Suppressor macrophage (primary cell): ENCODE measurements at regions not wholly inside any gene's neighbourhood (a gene's known extent, or its start where the extent isn't known, plus 50 kb on each side); places are given as distances from the start of the nearest gene placed in this dataset.

ENCODE experiments used
- DNase-seq, 4 experiments: peaks; one replicate each; pipeline ENCODE4 v3.0.0-alpha.2; 2020 to 2022

DNA sequence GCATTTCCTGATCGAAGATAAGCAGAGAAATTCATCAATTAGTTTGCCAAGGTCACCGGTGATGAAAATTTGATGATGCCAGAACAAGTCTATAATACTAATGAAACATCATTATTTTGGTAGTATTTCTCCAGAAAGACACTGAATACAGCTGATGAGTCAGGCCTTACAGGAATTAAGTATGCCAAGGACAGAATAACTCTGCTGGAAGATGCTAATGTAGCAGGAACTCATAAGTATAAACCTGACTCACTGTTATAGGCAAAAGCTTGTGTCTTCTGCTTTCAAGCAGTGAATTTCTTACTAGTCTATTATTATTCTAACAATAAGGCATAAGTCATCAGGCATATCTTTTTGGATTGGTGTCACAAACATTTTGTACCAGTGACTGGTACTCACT is 1825.1 kb upstream of the IGFBP7 start:
- no peak for DNase-seq

DNA sequence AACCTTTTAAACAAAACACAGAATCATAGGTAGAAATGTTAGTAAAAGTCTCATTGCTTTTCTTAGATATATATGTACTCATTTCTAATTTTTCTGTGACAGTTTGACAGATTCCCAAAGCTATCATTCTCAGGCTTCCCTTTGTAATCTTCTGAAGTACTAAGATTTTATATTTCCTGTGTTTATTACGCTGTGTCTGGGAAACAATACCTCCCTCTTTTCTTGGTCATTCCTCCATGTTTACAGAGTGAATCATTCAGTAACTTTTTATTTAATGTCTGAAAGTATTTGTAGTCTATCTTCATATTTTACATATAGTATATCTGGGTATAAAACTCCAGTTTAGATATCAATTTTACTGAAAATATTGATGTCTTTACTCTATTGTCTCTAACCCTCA is 1826.3 kb upstream of the IGFBP7 start:
- no peak for DNase-seq

DNA sequence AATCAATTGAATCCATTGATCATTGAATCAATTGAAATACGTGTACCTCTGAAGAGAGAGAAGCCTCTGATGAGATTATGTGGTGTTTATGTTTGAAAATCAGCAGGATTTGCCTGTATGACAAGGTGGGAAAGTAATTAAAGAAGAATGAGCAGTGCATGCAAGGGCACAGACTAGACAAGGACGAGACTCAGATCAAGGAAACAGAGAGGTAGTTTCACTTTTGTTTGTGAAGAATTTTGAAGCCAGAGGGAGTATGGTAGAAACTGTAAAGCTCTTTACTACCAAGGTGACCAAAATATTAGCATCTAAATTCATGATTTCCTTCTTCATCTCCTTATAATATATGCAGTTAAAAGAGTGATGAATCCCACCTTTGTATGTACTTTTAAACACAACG is 1830.0 kb upstream of the IGFBP7 start:
- DNase-seq: no peak

DNA sequence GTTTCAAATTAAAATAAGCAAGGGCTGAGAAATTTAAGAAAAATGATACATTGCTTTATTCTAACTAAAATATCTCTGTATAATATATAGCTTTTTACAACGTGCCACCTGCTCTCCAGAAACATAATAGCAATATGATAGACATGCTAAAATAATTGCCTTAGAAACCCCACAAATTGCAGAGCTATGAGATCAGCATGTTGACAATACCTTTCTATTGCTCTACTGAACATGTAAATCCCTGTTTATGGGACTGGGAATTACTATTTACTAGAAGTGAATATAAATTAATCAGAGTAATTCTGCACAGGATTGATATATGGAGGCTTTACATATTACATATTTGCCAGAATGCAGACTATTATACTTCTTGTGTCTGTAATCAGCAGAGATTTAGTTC is 1831.1 kb upstream of the IGFBP7 start:
- DNase-seq: no peak

DNA sequence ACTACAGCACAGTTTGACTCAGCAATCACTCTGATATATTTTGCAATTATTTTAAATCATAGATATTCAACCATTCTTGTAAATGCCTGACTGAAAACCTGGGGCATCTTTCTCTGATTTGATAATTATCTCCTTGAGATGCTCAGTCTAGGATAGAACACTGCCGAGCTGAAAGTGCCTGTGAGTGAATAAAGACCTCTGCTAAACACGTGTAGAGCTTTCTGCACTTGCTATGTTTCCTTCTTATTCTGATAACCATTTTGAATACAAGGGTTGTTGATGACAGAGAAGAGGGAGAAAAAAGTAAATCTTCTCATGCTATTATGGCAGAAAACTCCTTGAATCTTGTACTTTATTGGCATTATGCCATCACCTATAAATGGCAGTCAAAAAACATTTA is 1843.4 kb upstream of the IGFBP7 start:
- DNase-seq: no peak

DNA sequence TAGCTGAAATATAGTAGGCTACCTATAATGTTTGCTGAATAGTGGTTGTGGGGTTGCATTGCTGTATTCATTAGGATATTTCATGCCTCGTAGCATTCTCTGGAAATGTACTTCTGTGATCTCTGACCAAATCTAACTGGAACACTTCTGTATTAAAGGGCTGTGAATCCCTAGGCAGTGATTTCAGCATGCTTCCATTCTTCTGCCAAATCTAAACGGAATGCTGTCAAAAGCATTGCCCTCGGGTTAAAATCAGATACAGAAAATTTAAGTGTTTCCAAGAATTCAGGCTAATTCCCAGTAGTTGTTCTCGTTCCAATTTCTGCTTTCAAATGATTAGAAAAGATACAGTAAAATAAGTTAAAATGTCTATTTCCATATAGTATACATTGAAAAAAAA is 1847.5 kb upstream of the IGFBP7 start:
- DNase-seq: no peak

DNA sequence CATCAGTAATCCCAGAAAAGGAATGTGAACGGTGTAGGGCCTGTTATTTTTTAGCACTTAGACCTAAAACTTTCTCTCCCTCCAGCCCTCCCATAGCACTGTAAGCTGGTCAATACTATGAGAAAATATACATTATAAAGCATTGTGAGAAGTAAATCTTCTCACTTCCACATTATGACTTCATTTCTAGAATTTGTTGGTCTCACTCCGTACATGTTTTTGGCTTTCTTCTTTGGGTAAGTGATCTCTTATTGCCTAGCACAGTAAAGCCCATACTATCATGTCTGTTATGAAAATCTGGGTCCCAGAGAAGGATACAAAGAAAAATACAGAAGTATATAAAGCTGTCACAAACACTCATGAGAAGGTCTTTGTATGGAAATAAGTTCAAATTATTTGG is 1851.1 kb upstream of the IGFBP7 start:
- DNase-seq: no peak

DNA sequence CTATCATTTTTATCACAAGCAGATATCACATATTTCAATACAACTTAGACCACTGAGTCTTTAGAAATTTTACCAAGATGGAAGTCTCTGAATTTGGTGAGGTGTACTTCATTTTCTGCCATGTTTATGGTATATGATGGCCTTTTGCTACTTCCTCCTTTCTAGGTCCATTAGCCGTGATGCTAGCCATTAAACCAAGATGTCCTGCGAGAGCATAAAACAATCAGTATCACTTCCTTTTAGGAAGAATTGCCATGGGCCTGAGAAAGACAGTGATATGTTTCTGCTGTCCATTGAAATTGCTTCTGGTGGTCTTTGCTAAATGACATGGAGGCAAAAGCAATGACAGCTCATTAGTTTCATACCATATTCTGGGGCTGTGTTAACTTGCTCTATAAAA is 1851.7 kb upstream of the IGFBP7 start:
- no peak for DNase-seq

DNA sequence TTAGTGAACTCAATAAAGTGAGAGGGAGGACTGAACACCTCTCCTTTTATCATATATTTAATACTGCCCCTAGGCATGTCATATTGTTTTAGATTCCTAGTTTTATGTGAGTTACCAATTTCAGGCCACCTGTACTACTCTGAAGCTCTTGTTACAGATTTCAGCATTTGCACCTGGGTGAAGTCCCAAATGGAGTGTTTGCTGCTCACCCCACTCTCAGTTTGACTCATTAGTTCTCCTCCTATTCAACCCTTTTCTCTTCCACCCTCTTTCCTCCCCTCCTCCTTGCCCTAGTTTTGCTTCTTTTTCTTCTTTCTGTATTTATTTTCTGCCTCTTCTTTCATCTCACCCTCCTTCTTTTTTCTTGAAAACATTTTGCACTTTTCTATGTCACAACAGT is 1852.2 kb upstream of the IGFBP7 start:
- no peak for DNase-seq

DNA sequence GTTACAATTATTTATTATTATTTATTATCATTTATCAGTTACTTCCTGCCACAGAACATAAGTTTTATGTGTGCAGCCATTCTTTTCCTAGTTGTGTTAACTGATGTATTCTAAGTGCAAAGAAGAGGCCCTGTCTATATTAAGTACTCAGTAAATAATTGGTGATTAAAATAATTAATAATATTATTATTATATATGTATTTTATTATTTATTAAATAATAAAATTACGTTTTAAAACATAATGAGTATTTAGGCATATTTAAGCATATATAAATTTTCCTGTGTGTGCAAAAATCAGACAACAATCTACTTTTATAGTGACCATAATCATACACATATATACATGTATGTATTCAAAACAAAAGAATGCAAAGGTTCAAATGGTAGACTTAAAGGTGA is 1871.6 kb upstream of the IGFBP7 start:
- DNase-seq: no peak

DNA sequence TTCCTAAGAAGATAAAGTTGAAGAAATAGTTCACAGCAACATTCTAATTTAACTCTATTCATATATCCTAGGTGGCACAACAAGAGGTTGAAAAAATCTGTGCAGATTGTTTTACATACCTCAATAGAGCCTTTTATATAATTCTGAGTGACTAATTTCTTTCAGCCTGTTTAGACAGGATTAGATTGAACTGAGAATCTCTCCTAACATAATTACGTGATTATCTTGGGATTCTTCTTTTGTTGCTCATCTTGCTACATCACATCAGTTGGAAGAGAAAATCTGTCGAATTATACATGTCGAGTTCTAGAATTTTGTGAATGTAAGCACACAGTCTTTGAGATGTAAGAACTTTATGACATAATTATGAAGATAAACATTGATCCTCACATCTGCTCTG is 1873.7 kb upstream of the IGFBP7 start:
- DNase-seq: no peak

DNA sequence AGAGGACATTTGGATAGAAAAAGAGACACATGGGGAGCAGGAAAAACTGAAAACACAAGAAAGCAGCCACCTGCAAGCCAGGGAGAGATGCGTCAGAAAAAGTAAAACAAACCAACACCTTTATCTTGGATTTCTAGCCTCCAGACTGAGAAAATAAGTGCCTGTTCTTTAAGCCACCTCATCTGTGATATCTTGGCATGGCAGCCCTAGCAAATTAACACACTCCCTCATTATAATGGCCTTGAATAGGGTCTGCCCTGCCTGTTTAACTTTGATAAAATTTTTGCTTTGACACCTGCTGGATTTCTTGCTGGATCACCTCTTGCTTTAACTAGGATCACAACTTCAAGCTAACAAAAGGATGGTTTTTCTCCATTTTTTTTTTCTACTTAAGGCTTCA is 1892.0 kb upstream of the IGFBP7 start:
- no peak for DNase-seq

DNA sequence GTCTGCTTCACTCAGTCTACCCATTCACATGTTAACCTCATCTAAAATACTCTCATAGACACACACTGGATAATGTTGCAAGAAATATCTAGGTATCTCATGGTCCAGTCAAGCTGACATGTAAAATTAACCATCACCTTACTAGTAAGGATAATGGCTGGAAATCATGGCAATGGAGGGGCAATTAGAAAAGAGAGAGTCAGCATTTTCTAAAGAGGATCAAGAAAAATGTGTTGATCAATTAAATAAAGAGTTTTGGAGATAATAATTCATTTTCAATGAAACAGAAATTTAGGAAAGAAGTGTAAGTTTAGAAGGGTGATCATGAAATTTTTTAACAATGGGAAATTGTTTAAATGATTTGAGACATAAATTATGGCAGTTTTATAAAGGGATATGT is 1914.1 kb upstream of the IGFBP7 start:
- no peak for DNase-seq

DNA sequence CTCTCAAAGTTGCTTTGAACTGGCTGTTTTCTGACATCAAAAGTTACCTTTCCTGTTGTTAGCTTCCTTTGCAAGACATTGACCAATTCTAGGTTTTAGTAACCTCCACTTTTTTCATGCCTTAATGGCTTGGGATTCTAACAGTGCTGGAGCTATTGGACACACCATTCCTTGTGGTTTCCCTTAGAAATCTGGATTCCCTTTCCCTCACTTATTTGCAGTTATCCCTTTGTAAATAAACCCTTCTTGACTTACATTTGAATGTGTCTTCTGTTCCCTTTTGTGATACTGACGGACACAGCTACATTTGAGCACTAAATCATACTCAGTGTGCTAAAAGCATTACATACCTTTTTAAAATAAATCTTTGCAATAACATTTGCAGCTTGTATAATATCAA is 1927.6 kb upstream of the IGFBP7 start:
- DNase-seq: no peak

DNA sequence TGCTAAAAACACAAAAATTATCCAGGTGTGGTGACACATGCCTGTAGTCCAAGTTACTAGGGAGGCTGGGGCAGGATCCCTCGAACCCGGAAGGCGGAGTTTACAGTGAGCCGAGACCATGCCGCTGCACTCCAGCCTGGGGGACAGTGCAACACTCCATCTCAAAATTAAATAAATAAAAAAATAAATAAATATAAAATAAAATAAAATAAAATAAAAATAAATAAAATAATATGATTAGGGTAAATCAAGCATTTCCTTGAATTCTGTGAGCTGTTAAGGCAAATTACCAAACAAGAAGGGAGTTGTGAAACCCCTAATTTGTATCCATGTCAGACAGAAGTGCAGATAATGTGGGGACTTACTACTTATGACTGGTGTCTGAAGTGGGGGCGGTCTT is 1928.9 kb upstream of the IGFBP7 start:
- no peak for DNase-seq

DNA sequence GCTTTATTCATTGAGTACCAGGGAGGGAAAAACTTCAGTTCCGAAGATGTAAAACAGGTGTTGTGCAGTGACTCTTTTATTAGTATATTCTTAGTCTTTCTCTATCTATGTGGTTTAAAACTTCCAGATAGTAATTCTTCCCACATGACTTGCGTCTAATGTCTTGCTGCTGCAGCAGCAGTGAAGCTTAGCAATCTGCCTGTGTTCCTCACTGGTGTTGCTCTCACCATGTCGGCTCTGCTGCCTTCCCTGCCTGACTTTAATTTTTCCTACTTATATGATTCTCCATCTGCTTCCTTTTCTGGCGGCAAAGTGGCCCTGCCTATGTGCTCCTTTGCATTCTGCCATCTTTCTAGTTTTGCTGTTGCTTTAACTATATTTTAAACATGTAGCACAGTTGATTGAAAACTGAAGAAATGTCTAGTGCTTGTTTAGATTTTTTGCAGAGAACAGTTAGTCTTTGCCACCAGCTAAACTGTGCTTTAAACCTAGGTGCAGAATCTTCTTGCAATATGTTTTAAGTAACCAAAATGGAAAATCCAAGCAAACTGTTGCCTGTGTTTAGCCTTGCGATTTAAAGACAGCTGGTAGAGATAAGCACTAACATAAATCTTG is 1934.2 kb upstream of the IGFBP7 start:
- no peak for DNase-seq

DNA sequence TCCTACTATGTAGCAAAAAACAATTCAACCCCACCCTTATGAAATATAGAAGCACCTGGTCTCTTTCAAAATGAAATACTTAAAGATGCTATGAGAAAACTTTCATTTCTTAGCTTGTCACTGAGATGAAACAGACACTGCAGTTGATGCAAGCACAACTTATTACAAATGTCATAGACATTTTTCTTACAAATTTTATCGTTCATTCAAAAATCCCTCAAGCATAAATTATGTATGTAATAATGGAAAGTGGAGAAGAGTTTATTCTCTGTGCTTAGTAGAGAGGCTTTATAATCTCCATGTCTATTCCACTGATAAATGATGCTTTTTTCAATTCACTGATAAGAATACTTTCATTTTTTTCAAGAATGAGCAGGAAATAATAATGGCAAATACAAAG is 1943.9 kb upstream of the IGFBP7 start:
- DNase-seq: no peak

DNA sequence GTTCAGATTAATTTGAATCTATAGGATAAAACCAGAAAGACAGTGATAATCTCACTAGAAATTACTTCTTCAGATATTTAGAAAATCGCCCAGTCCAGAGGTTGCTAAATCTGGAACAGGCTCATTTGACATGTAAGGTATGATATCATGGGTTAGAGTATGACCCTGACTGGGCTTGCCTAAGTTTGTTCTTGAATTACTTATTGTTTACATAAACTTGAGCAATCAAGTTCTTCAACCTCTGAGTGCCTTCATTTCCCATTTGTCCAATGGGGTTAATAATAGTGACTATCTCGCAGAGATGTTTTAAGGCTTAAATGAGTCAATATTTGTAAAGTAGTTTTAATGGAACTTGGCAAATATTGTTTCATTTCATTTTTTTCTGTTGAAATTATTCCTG is 1947.6 kb upstream of the IGFBP7 start:
- no peak for DNase-seq

DNA sequence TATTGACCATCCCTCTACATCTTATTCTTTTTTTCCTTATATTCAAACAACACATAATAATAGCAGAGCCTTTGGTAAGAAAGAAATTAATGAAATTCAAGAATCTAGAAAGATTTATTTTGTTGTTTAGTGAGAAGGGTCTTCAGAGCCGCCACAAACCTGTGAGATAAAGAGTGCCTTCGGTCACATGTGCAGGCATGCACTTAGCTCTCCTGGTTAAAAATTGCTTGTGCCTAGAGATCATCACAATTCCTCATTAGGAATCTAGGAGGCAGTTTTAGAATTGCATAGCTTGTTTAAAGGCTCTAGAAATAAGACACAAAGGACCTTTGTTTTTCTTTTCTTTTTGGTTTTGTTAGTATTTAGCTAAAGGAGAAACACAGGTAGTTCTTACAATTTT is 1948.4 kb upstream of the IGFBP7 start:
- DNase-seq: no peak

DNA sequence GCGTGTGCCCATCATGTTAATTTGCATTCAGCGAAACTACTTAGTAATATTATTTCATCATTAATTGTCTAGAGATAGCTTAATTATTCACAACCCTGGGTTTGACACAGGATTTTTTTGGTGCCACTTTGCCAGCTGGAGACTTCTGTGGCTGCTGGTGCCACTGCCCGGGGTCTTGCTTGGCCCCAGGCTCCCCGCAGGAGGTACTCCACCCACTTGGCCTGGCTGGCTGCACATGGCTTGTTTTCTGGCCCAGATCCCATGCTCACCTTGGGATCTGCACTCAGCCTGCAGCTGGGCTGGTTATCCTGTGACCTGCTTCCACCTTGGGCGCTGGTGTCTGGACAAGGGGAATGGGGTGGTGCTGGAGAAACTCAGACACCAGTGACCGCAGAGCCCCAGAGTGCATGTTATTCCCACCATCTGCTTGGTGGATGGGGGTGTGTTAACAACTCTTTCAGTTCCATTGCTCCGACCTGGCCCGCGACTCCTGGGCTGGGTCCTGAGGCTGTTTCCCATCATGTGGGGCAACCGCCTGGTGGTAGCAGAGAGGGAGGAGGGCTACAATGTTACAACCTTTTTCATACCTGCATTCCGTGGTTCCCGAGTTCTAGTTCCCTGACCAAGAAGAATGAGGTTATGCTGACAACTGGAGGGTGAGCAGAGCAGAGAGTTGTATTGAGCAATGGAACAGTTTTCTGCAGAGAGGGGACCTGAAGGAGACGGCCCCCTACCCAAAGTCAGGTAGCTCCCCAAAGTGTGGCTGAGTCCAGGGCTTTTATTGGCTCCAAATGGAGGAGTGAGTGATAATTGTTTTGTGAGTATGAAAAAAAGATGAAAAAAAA is 1950.0 kb upstream of the IGFBP7 start:
- no peak for DNase-seq

DNA sequence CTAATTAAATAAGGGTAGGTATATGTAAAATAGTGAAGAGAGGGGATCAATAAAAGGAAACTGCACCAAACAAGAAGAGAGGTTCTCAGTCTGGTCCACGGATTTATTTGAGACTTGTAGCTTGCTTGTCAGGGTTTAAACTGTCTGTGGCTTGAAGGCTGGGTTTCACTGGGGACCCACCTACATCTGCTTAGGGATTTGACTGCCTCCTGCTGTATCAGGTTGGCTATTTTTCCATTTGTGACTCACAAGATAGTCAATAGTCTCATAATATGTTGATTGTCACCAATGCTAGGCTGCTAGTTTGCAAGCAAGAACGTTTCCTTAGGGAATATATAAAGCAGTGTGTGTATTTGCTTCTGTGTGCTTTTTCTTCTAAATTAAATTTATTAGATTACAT is 1950.7 kb upstream of the IGFBP7 start:
- no peak for DNase-seq

DNA sequence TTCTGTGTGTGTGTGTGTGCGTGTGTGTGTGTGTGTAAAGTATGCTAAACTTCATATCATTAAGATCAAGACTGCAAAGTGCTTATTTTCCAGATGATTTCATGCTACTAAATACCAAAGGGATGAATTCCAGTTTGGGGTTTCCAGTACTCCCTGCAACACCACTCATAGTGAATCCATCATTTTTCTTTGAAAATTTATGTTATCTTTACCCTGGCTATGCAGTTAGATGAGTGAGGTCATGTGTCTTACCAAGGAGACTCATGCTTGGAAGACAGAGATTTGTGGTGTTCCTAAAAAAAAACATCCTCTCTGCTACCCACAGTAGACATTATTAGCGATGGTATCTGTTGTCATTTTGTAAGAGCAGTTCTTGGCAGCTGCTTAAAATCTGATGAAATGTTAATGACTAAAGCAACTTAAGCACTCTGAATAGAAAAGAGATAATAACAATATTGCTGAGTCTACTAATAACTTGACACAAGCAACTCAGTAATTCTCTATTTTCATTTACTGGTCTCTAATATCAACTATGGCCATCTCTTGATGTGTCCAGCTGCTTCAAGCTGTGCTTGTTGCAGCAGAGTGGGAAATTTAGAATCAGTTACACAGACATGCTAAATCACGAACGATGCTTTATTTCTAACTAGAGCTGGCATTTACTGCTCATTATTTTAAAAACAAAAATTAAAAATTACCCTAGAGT is 1953.0 kb upstream of the IGFBP7 start:
- DNase-seq: no peak

DNA sequence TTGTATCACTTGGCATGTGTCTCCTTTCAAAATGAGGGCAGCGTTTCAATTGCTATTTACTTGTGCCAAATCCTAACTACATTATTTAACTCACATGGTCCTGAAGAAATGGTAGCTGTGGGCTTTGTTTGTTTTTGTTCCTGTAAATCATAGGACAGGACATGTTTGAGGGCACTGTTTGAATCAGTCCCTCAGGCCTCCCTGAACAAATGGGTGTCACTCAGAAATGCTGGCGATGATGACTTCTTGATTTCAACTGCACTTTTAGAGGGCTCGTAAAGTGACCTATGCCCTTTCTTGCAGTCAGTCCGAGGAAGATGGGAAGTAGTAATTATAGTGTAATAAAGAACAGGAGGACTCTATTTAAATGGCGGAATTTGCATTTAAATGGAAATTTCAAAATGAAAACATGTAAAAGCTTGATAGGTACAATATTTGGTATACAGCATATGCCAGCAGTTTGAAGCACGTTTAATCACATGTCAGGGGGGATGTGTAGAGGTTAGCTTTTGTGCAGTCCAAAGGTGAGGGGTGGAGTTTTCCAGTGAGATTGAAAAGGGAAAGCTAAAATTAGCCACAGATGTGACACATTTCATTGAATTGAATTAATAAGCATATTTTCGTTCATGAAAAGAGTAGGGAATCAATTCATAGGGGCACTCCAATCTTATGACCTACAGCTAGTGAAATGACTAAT is 1958.7 kb upstream of the IGFBP7 start:
- no peak for DNase-seq
